HCT116 (cell line): ENCODE measurements at regions not wholly inside any gene's neighbourhood (a gene's known extent, or its start where the extent isn't known, plus 50 kb on each side); places are given as distances from the start of the nearest gene placed in this dataset.
"Not testable (repeated sequence)": the region's sequence is repeated elsewhere in the genome, so short reads cannot be mapped to it uniquely, and the experiment has no call there.

Experiments
- ATAC-seq: fragments of 200-7000 bp; cut with Tn5 transposase; 2 replicates; pipeline ENCODE4 v1.9.1; 2020; ENCODE audit warnings: mild to moderate bottlenecking, moderate library complexity
- BruUV-seq: library from RNA; stranded (reverse); fragments of 400-500 nt; replicated peaks from 2 replicates; lab custom pipeline; 2021; lab: Mats Ljungman, UMichigan
- CTCF ChIA-PET: fragments of 300-600 bp; sonication (Branson Sonifier 250); formaldehyde crosslinking; loops from one replicate; lab custom pipeline; 2021; ENCODE audit warnings: antibody characterized with exemption; lab: Charles Lee
- POLR2A ChIA-PET: fragments of 300-600, 350-600 bp; sonication (Branson Sonifier 250); formaldehyde crosslinking; loops from one replicate; lab custom pipeline; 2021; ENCODE audit warnings: antibody characterized with exemption; lab: Charles Lee
- RAD21 ChIA-PET, 2 experiments: fragments of 300-600 bp; sonication (Branson Sonifier 250); formaldehyde crosslinking; loops; one replicate each; lab custom pipeline; 2023; ENCODE audit warnings: low total read pairs in 2 of 2; ENCODE audit not compliant: uncharacterized antibody in 2 of 2, unreplicated experiment in 2 of 2, low non-redundant PET in 1 of 2; lab: Charles Lee
- DNase-seq: peaks from one replicate; pipeline ENCODE4 v3.0.0-alpha.2; 2010; ENCODE audit warnings: low read depth, low spot score
- H2AFZ ChIP-seq: fragments of 200-600 bp; shearing (Covaris generic), sonication (generic); 2 replicates; pipeline ENCODE4 v1.6.1; 2017; ENCODE audit warnings: low read depth, mixed run types, mixed read lengths, antibody characterized with exemption, low read length; ENCODE audit not compliant: poor library complexity, severe bottlenecking
- H3K27ac ChIP-seq: 2 replicates; pipeline ENCODE4 v1.5.1; 2012; ENCODE audit warnings: low read depth, low read length
- H3K27me3 ChIP-seq: fragments of 200-600 bp; sonication (generic); 2 replicates; pipeline ENCODE4 v1.6.1; 2016; ENCODE audit warnings: mixed run types, low read length, mixed read lengths; ENCODE audit not compliant: insufficient read depth
- H3K36me3 ChIP-seq, 2 experiments: fragments of 200-500 bp in 1 of 2; fragments of 200-600 bp in 1 of 2; sonication (Bioruptor generic) in 1 of 2; sonication (generic) in 1 of 2; 2 replicates each; pipeline versions ENCODE4 v1.5.1 to v1.6.1; 2014 to 2016; ENCODE audit warnings: low read length in 2 of 2, inconsistent platforms in 1 of 2, mixed read lengths in 1 of 2, mixed run types in 1 of 2; ENCODE audit not compliant: insufficient read depth in 2 of 2, control insufficient read depth in 1 of 2
- H3K4me1 ChIP-seq, 2 experiments: fragments of 200-600 bp in 1 of 2; sonication (generic) in 1 of 2; 2 replicates each; pipeline versions ENCODE4 v1.5.1 to v1.6.1; 2012 to 2017; ENCODE audit warnings: low read length in 2 of 2, inconsistent platforms in 1 of 2, mild to moderate bottlenecking in 1 of 2, mixed read lengths in 1 of 2, mixed run types in 1 of 2, moderate library complexity in 1 of 2; ENCODE audit not compliant: insufficient read depth in 2 of 2, control insufficient read depth in 1 of 2
- H3K4me2 ChIP-seq: fragments of 200-600 bp; sonication (generic); 2 replicates; pipeline ENCODE4 v1.6.1; 2017; ENCODE audit warnings: mixed run types, low read length, mixed read lengths
- H3K4me3 ChIP-seq, 2 experiments: fragments of 200-600 bp in 1 of 2; sonication (generic) in 1 of 2; replicated peaks in 1 of 2; 2 replicates each; pipeline ENCODE4 v1.5.1; 2011 to 2016; ENCODE audit warnings: low read length in 2 of 2, control low read depth in 1 of 2, low read depth in 1 of 2, mild to moderate bottlenecking in 1 of 2, mixed read lengths in 1 of 2, mixed run types in 1 of 2
- H3K79me2 ChIP-seq: fragments of 200-600 bp; sonication (generic); 2 replicates; pipeline ENCODE4 v1.6.1; 2017; ENCODE audit warnings: mild to moderate bottlenecking, mixed run types, low read length, moderate library complexity, mixed read lengths; ENCODE audit not compliant: insufficient read depth
- H3K9ac ChIP-seq: fragments of 200-600 bp; sonication (generic); 2 replicates; pipeline ENCODE4 v1.6.1; 2016; ENCODE audit warnings: low read length, mixed read lengths
- H3K9me2 ChIP-seq: fragments of 200-600 bp; sonication (generic), shearing (Covaris generic); 2 replicates; pipeline ENCODE4 v1.6.1; 2017; ENCODE audit warnings: mixed run types, mild to moderate bottlenecking, moderate library complexity; ENCODE audit not compliant: insufficient read depth
- H3K9me3 ChIP-seq, 2 experiments: fragments of 200-500 bp in 1 of 2; fragments of 200-600 bp in 1 of 2; sonication (Bioruptor generic) in 1 of 2; sonication (generic) in 1 of 2; 2 replicates each; pipeline ENCODE4 v1.6.1; 2014 to 2017; ENCODE audit warnings: low read length in 2 of 2, mixed read lengths in 2 of 2, inconsistent platforms in 1 of 2, low read depth in 1 of 2, mild to moderate bottlenecking in 1 of 2, mixed run types in 1 of 2, moderate library complexity in 1 of 2; ENCODE audit not compliant: control insufficient read depth in 1 of 2, insufficient read depth in 1 of 2
- H4K20me1 ChIP-seq: fragments of 200-600 bp; sonication (generic), shearing (Covaris generic); 2 replicates; pipeline ENCODE4 v1.6.1; 2017; ENCODE audit warnings: mixed run types, mild to moderate bottlenecking, moderate library complexity; ENCODE audit not compliant: insufficient read depth
- ELF1 ChIP-seq: IDR thresholded peaks from 2 replicates; pipeline ENCODE4 v1.6.1; 2012; ENCODE audit warnings: low read depth, borderline replicate concordance
- POLR2A ChIP-seq: IDR thresholded peaks from 2 replicates; pipeline ENCODE4 v1.7.0; 2011; ENCODE audit warnings: borderline replicate concordance; ENCODE audit not compliant: insufficient read depth, insufficient read length; ENCODE audit errors: extremely low read depth
- POLR2AphosphoS5 ChIP-seq: IDR thresholded peaks from 2 replicates; pipeline ENCODE4 v1.6.1; 2011; ENCODE audit warnings: mild to moderate bottlenecking, low read depth, low read length, moderate library complexity
- SIN3A ChIP-seq: IDR thresholded peaks from 2 replicates; pipeline ENCODE4 v1.6.1; 2012; ENCODE audit warnings: low read depth
- intact Hi-C: fragments of 100-400 bp; cut with micrococcal nuclease; formaldehyde crosslinking; loops from 2 replicates; pipeline ENCODE4 v1.10.0; 2022

DNA sequence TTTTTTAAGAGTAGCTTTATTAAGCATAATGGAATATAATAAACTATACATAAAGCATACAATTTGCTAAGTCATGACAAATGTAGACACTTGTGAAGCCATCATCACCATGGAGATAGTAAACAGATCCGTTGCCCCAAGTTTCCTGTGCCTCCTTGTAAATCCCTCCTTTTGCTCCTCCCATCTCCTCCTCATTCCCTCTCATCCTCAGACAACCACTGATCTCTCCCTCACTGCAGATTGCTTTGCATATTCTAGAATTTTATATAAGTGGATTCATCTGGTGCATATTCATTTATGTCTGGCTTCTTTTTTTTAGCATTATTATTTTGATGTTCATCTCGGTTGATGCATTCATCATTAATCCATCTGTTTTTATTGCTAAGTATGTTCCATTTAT is 67.0 kb downstream of the CYTL1 start:
- Histone ChIP-seq H3K4me2 (no peak overlapping the region), H3K79me2 (no peaks in the 10 kb centered on the region), H3K9me3 (no peaks in the 10 kb centered on the region), H3K27ac (no peak overlapping the region), H4K20me1 (no peaks in the 10 kb centered on the region), H3K9me2 (no peaks in the 10 kb centered on the region), H2AFZ (no peak overlapping the region), H3K9ac (no peak overlapping the region), H3K4me3 (no peak overlapping the region), H3K36me3 (no peaks in the 10 kb centered on the region)
- CTCF ChIA-PET, result no interaction called here
- RAD21 ChIA-PET, result no interaction called here
- intact Hi-C loops, result no loop called here
- no TSS peak for BruUV-seq
- ATAC-seq (no peak), DNase-seq (no peak)
- TF ChIP-seq POLR2AphosphoS5 (no peak), POLR2A (no peak), SIN3A (no peak), ELF1 (no peak)
- TF ChIP-seq, all 23 proteins: peak for 0
- Histone ChIP-seq H3K27me3 (no peaks in the 10 kb centered on the region), H3K4me1 (no peaks in the 10 kb centered on the region)
- POLR2A ChIA-PET, result no interaction called here

DNA sequence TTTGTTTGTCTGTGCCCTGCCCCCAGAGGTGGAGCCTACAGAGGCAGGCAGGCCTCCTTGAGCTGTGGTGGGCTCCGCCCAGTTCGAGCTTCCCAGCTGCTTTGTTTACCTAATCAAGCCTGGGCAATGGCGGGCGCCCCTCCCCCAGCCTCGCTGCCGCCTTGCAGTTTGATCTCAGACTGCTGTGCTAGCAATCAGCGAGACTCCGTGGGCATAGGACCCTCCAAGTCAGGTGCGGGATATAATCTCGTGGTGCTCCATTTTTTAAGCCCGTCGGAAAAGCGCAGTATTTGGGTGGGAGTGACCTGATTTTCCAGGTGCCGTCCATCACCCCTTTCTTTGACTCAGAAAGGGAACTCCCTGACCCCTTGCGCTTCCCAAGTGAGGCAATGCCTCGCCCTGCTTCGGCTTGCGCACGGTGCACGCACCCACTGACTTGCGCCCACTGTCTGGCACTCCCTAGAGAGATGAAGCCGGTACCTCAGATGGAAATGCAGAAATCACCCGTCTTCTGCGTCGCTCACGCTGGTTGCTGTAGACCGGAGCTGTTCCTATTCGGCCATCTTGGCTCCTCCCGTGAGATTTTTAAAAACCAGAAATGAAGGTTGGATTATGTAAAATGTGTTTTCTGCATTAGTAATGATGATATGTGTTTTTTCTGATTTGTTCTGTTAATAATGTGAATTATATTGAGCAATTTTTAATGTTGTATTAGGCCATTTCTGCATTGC is 59.7 kb downstream of the CYTL1 start:
- intact Hi-C loops, H3K9me2 ChIP-seq, CTCF ChIA-PET, H3K4me2 ChIP-seq, H3K36me3 ChIP-seq, DNase-seq, H2AFZ ChIP-seq, H3K79me2 ChIP-seq, H3K9ac ChIP-seq, H3K4me3 ChIP-seq, H3K27me3 ChIP-seq, RAD21 ChIA-PET, H3K4me1 ChIP-seq, ATAC-seq, BruUV-seq, H3K27ac ChIP-seq, POLR2A ChIA-PET, H4K20me1 ChIP-seq: not testable (repeated sequence)
- peaks cover 17 to 21% of the 10 kb centered on the region in 2 experiments; a peak in 3 of 4 replicates for H3K9me3 ChIP-seq
